SHP77 (cell line): ENCODE measurements at regions not wholly inside any gene's neighbourhood (a gene's known extent, or its start where the extent isn't known, plus 50 kb on each side); places are given as distances from the start of the nearest gene placed in this dataset.

ENCODE experiments used
- DNase-seq, 2 experiments: peaks; one replicate each; lab custom pipeline; 2025; lab: John Stamatoyannopoulos, UW

GRCh38 chr13:91166714-91167511 is 180.6 kb upstream of the MIR17HG start:
- DNase-seq, result no peak

GRCh38 chr13:91167706-91168385 is 179.6 kb upstream of the MIR17HG start:
- no peak for DNase-seq

GRCh38 chr13:91168386-91168711 is 179.1 kb upstream of the MIR17HG start:
- no peak for DNase-seq

- DNase-seq, result no peak
Observed at GRCh38 chr13:91169321-91170050, 178.0 kb upstream of the MIR17HG start.

GRCh38 chr13:91172160-91172559 is 175.3 kb upstream of the MIR17HG start:
- no peak for DNase-seq

GRCh38 chr13:91174886-91175501 is 172.5 kb upstream of the MIR17HG start:
- no peak for DNase-seq

GRCh38 chr13:91178099-91178498 is 169.4 kb upstream of the MIR17HG start:
- no peak for DNase-seq

DNA sequence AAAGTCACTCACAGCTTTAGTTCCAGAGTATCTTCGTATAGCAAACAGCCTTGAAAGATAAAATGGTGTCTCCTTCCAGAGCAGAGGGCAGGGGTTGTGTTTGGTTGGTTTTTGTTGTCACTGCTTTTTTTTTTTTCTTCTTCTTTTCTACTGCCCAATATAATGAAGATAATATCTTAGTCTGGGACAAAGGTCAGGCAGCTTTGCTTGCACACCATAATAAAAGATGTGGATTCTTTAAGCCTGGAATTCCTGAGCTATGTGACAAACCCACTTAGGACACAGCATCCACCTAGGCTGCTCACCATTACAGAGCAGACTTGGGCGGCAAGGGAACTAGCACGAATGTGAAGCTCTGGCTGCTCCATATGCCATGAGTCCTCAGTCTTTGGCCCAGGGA is 165.6 kb upstream of the MIR17HG start:
- no peak for DNase-seq

DNA sequence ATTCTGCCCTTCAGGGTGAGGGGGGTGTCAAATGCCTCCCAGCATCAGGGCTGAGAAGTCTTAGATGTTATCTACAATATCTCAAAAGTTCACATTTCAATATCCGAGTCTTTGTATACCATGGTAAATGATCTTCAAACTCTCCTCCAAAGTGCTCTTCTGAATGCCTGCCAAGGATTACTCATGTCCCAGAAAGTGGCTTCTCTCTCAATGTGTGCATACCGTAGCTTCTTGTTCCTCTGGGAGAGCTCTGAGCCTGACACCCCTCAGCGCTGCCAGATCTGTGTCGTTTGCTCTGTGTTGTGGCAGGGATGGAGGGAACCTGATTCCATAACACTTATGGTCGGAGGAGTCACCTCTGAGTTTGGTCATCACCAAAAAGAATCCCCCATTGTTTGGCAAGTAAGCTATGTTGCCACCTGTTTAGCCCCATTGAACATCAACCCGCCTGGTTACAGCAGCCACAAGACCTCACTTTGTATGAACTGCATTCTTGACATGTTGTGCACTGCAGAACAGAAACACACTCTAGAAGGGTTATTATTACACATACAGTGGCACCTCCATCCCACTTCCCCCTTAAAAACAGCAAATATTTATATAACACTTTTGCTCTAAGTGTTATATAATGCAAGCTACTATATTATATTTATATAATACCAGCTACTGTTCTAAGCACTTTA is 163.1 kb upstream of the MIR17HG start:
- peak; percentile 44 to 47 for DNase-seq

GRCh38 chr13:91185294-91185863 is 162.1 kb upstream of the MIR17HG start:
- DNase-seq, result peak; percentile 68 to 81

DNA sequence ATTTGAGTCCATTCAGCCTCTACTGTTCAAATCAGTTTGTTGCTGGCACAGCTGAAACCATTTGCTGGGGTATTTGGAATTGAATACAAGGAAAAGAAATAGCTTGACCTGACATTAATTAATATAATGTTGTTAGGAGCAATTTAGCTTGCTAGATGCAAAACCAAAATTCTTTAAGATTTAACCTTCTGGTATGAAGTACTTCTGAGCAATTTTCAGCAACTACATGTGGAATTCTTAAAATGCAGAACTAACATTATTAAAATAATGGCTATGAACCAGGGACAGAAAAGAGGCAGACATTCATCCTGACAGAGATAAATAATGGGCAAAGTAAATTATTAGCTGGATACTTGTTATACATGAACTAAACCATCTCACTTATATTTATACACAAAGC is 160.0 kb upstream of the MIR17HG start:
- DNase-seq, result no peak

DNA sequence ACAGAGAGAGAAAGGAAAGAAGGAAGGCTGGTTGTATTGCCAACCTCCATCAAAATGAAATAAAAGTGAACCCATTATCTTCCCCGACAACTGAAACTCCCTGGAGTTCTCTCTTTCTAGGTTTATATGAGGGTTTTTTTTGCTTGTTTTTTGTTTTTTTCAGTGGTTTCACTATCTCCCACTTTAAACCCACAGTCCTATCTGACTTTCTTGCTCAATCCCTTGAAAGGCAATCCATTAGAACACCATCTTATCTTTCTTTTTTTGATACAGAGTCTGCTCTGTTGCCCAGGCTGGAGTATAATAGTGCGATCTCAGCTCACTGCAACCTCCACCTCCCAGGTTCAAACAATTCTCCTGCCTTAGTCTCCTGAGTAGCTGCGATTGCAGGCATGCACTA is 158.0 kb upstream of the MIR17HG start:
- no peak for DNase-seq

GRCh38 chr13:91193358-91193757 is 154.1 kb upstream of the MIR17HG start:
- DNase-seq, result no peak

- no peak for DNase-seq
Observed at GRCh38 chr13:91195789-91196188, 151.7 kb upstream of the MIR17HG start.

DNA sequence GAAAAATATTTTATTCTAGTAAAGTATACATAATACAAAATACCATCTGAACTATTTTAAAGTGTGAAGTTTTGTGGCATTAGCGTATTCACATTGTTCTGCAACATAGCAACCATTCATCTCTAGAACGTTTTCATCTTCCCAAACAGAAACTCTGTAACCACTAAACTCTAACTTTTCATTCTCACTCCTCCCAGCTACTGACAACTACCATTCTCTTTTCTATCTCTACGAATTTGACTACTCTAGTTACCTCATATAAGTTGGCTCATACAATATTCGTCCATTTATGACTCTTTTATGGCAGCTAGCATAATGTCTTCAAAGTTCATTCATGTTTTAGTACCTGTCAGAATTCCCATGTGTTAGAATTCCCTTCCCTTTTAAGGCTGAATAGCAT is 150.5 kb upstream of the MIR17HG start:
- no peak for DNase-seq

DNA sequence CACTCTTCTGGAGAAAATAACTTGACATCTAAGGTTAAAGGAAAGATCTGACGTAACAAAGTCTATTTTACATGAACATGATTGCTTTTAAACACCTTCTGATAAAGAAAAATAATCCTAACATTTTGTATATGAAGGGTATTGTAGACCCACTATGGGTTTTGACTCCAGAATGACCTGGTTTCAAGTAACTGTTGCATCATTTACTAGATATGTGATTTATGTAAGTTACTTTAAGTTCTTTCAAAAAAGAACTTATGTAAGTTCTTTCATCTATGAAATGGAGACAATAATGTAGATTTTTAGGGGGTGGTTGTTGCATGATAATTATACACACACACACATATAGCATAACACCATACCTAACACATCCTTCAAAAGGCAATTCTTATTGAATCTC is 147.6 kb upstream of the MIR17HG start:
- no peak for DNase-seq

DNA sequence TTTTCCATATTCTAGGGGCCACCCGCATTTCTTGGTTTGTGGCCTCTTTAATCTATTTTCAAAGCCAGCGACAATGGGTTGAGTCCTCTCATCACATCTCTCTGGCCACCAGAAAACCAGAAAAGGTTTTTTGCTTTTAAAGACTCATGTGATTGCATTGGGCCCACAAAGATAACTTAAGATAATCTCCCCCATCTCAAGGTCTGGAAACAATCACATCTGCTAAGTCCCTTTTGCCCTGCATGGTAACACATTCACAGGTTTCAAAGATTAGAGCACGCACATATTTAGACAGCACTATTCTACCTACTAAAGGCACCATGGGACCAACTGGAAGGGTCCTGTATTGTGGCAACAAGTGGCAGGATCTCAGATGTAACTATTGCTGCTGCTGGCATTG is 147.0 kb upstream of the MIR17HG start:
- no peak for DNase-seq

GRCh38 chr13:91203430-91203829 is 144.1 kb upstream of the MIR17HG start:
- peak in 1 of 2 experiments; percentile 31 for DNase-seq

- peak; percentile 44 to 59 for DNase-seq
Observed at GRCh38 chr13:91207261-91207660, 140.2 kb upstream of the MIR17HG start.

- DNase-seq, result no peak
Observed at GRCh38 chr13:91211510-91211909, 136.0 kb upstream of the MIR17HG start.

DNA sequence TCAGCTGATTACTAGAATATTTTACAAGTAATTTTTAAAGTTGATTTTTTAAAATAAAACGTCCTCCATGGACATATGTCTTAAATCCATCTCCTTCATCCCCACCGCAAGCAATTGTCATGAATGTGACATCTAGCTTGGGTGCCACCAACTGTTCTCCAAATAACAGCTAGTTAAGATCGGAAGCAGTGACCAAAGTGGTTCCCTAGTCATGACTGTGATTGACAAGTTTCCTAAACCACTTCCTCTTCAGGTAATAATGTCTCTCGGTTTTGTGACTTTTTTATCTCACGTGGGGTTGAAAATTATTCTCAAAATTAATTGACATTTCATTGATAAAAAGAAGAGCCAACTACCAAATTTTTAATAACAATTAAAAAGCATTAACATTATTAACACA is 135.3 kb upstream of the MIR17HG start:
- DNase-seq, result no peak

- DNase-seq, result no peak
Observed at GRCh38 chr13:91214031-91214430, 133.5 kb upstream of the MIR17HG start.
